AG10803 (cell line): ENCODE measurements at regions not wholly inside any gene's neighbourhood (a gene's known extent, or its start where the extent isn't known, plus 50 kb on each side); places are given as distances from the start of the nearest gene placed in this dataset.

Experiments used
- DNase-seq: peaks from one replicate; pipeline ENCODE4 v3.0.0; 2010; ENCODE audit warnings: low read depth
- H3K4me3 ChIP-seq: 2 replicates; pipeline ENCODE4 v1.5.1; 2011; ENCODE audit warnings: mild to moderate bottlenecking, low read length, control low read depth
- TF ChIP-seq, protein P1 (sequence below): conservative IDR thresholded peaks from 2 replicates; pipeline ENCODE4 v1.5.1; 2011; ENCODE audit warnings: mild to moderate bottlenecking, low read length, control low read depth, inconsistent platforms

DNA sequence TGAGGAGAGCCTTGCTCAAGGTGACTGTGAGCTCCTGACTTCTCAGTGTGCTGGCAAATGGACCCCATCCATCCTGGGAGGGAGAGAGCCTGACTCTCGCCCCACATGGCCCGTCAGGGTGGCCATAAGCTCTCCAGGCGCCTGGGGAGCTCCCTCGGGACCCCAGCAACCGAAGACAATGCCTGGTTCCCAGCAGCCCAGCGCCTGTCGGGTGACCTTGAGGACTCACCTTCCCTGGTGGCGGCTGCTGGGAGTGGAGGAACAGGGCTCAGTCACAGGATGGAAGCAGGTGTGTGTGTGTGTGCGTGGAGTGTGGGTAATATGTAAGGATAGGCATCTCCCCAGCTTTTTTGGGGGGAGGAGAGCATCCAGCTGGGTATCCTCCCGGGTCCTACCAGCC lies 190.3 kb downstream of the MELK start:
- no peak overlapping the region for H3K4me3 ChIP-seq
- TF ChIP-seq, protein P1, sequence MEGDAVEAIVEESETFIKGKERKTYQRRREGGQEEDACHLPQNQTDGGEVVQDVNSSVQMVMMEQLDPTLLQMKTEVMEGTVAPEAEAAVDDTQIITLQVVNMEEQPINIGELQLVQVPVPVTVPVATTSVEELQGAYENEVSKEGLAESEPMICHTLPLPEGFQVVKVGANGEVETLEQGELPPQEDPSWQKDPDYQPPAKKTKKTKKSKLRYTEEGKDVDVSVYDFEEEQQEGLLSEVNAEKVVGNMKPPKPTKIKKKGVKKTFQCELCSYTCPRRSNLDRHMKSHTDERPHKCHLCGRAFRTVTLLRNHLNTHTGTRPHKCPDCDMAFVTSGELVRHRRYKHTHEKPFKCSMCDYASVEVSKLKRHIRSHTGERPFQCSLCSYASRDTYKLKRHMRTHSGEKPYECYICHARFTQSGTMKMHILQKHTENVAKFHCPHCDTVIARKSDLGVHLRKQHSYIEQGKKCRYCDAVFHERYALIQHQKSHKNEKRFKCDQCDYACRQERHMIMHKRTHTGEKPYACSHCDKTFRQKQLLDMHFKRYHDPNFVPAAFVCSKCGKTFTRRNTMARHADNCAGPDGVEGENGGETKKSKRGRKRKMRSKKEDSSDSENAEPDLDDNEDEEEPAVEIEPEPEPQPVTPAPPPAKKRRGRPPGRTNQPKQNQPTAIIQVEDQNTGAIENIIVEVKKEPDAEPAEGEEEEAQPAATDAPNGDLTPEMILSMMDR, result no peak
- no peak for DNase-seq

DNA sequence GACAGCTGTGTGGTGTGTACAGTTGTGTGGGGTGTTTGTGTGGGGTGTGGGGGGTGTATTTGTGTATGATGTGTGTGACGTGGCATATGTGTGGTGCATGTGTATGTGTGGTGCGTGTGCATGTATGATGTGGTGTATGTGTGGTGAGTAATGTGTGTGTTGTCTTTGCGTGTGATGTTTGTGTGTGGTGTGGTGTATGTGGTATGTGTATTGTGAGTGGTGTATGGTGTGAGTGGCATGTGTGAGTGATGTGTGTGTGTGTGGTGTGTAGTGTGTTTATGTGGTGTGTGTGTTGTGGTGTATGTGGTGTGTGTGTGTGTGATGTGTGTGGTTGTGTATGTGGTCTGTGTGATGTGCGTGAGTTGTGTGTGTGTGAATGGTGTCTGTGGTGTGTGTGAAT lies 191.1 kb downstream of the MELK start:
- H3K4me3 ChIP-seq, result no peak overlapping the region
- DNase-seq, result no peak
- TF ChIP-seq, protein P1, result no peak

DNA sequence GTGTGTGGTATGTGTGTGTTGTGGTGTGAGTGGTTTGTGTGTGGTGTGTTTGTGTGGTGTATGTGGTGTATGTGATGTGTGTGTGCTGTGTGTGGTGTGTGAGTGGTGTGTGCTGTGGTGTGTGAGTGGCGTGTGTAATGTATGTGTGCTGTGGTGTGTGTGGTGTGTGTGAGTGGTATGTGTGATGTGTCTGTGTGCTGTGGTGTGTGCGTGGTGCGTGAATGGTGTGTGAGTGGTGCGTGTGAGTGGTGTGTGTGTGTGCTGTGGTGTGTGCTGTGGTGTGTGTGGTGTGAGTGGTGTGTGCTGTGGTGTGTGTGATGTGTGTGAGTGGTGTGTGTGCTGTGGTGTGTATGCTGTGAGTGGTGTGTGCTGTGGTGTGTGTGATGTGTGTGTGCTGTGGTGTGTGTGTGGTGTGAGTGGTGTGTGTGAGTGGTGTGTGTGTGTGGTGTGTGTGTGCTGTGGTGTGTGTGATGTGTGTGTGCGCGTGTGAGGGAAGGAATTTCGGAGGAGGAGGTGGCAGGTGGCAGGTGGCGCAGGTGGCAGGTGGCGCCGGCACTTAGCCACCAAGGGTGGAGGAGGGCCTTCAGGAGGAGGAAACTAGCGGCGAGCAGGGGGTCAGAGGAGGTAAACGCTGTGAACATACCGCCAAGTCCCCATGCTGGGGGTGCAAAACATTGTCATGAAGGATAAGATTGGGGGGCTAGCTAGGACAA lies 191.8 kb downstream of the MELK start:
- no peak overlapping the region for H3K4me3 ChIP-seq
- no peak for DNase-seq
- TF ChIP-seq, protein P1, result no peak

DNA sequence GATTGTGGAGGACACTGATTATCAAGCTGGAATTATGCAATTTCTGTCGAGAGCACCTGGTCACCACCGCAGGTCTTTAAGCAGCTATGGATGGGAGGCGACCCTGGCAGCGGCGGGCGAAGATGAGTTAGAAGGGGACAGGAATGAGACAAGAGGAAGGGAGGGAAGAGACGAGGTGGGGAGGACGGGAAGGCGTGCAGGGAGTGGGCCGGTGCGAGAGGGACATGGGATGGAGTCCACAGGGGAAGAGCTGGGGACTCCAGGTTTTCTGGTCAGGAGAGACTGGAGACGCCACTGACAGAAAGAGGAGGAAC lies 192.3 kb downstream of the MELK start:
- no peak overlapping the region for H3K4me3 ChIP-seq
- no peak for DNase-seq
- TF ChIP-seq, protein P1, result no peak

DNA sequence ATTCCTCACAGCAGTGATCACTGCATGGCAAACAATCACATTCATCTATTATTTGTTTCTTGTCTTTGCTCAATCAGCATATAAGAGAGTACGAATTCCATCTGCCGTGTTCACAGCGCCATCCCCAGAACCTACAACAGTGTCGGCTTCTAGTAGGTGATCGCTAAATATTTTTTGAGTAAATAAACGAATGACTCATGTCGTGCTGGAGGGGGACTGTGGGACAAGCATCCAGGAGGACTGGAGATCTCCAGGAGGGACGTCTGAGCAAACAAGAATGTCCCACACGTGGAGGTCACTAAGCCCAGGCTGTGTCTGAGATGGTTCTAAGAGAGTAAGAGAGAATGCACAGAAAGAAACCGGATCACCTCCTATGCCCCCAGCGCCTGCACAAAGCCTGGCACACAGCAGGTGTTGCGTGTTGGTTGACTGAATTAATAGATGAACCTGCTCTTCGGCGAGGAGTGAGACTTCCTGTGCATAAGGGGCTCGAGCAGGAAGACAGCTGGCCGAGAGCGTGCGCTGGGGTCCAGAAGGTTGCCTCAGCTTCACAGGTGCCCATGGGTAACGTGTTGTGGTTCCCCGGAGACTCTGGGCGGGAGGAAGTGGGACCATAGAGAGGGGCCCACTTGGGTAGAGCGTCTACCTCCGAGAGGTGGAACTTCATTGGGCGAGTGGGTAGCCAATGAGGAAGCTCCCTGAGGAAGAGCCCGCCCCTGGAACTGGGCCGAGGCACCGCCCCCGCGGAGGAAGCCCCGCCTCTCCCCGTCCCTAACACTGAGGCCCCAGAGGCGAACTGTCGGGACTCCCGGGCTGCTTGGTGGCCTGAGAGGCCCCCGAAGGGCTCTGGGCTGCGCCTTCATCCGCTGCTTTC lies 193.0 kb downstream of the MELK start:
- DNase-seq, result peak; percentile 43
- TF ChIP-seq, protein P1, result no peak
- H3K4me3 ChIP-seq, result peak overlapping the region; percentile 29

DNA sequence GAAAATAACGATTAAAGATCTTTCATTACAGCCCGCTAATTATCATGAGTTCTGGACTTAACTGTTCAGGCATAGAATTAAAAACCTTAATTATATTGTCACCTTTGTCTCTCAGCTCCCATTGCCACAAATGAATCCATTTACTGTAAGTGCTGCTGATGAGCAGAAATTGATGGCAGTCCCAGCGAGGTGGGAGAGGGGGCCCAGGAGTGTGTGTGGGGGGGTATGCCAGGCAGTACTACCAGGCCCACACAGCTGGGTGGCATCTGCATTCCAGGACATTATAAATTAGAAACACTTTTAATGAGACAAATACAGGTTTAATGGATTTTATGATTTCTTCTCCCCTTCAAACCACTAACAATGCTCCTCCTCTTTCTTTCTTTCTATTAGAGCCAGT lies 196.0 kb downstream of the MELK start:
- no peak for DNase-seq
- TF ChIP-seq, protein P1, result no peak
- no peak overlapping the region for H3K4me3 ChIP-seq

DNA sequence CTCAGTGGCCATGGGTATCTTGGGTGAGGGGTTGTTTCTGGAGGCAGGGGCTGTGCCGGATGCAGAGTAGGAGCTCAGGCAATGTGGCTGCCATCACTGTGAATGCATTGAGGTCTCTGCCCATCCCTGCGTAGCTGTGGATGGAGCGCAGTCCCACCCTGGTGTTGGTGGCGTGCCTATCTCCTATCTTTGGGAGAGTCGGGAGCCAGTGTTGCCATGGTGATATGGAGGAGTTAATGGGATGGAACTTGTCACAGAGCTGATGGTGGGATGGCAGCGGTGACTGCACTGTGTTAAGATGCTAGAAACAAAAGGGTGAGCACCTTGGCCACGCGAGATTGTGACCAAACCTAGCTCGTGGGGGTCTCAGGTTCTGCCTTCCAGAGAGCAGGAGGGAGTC lies 197.3 kb downstream of the MELK start:
- no peak for DNase-seq
- TF ChIP-seq, protein P1, result no peak
- no peak overlapping the region for H3K4me3 ChIP-seq
